Activated CD4-positive, alpha-beta memory T cell treated with anti-CD3 and anti-CD28 coated beads for 36 hours (primary cell): ENCODE measurements at regions not wholly inside any gene's neighbourhood (a gene's known extent, or its start where the extent isn't known, plus 50 kb on each side); places are given as distances from the start of the nearest gene placed in this dataset.
"Not testable (repeated sequence)": the region's sequence is repeated elsewhere in the genome, so short reads cannot be mapped to it uniquely, and the experiment has no call there.

ENCODE experiments used
- CTCF ChIA-PET: fragments of 350-600 bp; sonication (Branson Sonifier 250); formaldehyde crosslinking; loops from one replicate; lab custom pipeline; 2021; ENCODE audit warnings: antibody characterized with exemption, inconsistent platforms; lab: Charles Lee
- POLR2A ChIA-PET: fragments of 350-600 bp; sonication (Branson Sonifier 250); formaldehyde crosslinking; loops from one replicate; lab custom pipeline; 2021; ENCODE audit warnings: antibody characterized with exemption; lab: Charles Lee
- DNase-seq: peaks from one replicate; pipeline ENCODE4 v3.0.0-alpha.2; 2020
- H3K27ac Mint-ChIP-seq: one replicate; pipeline ENCODE4 v1.8.0; 2021; ENCODE audit warnings: mixed read lengths
- H3K27me3 Mint-ChIP-seq: one replicate; pipeline ENCODE4 v1.8.0; 2021; ENCODE audit warnings: mixed read lengths
- H3K36me3 Mint-ChIP-seq: one replicate; pipeline ENCODE4 v1.8.0; 2021; ENCODE audit warnings: mixed read lengths
- H3K4me1 Mint-ChIP-seq: one replicate; pipeline ENCODE4 v1.8.0; 2021; ENCODE audit warnings: low read depth, mixed read lengths
- H3K4me3 Mint-ChIP-seq: one replicate; pipeline ENCODE4 v1.8.0; 2021; ENCODE audit warnings: mild to moderate bottlenecking, mixed read lengths
- H3K9me3 Mint-ChIP-seq: one replicate; pipeline ENCODE4 v1.8.0; 2021; ENCODE audit warnings: mixed read lengths
- intact Hi-C: fragments of 100-400 bp; cut with micrococcal nuclease; formaldehyde crosslinking; loops from one replicate; pipeline ENCODE4 v1.15.1; 2023

GRCh38 chr16:29340235-29340634, 66.3 kb downstream of the NPIPB11 start:
- CTCF ChIA-PET, H3K9me3 Mint-ChIP-seq: not testable (repeated sequence)

GRCh38 chr16:29338821-29339700, 67.5 kb downstream of the NPIPB11 start:
- POLR2A ChIA-PET, H3K27me3 Mint-ChIP-seq, intact Hi-C loops, H3K27ac Mint-ChIP-seq, H3K9me3 Mint-ChIP-seq, H3K36me3 Mint-ChIP-seq, H3K4me3 Mint-ChIP-seq, CTCF ChIA-PET, DNase-seq, H3K4me1 Mint-ChIP-seq: not testable (repeated sequence)

More at GRCh38 chr16:29340235-29340634, 66.3 kb downstream of the NPIPB11 start:
- H3K36me3 Mint-ChIP-seq, intact Hi-C loops, H3K4me1 Mint-ChIP-seq, H3K27me3 Mint-ChIP-seq, POLR2A ChIA-PET, H3K4me3 Mint-ChIP-seq, DNase-seq, H3K27ac Mint-ChIP-seq: not testable (repeated sequence)

- CTCF ChIA-PET, POLR2A ChIA-PET, H3K9me3 Mint-ChIP-seq: not testable (repeated sequence)
These were observed 69.1 kb downstream of the NPIPB11 start for GRCh38 chr16:29337385-29337901.

GRCh38 chr16:29335549-29335846, 71.0 kb downstream of the NPIPB11 start:
- H3K9me3 Mint-ChIP-seq, CTCF ChIA-PET, H3K4me1 Mint-ChIP-seq, H3K4me3 Mint-ChIP-seq, H3K27me3 Mint-ChIP-seq, intact Hi-C loops, DNase-seq, H3K36me3 Mint-ChIP-seq, POLR2A ChIA-PET, H3K27ac Mint-ChIP-seq: not testable (repeated sequence)

More at GRCh38 chr16:29337385-29337901, 69.1 kb downstream of the NPIPB11 start:
- DNase-seq, H3K27me3 Mint-ChIP-seq, H3K4me1 Mint-ChIP-seq, intact Hi-C loops, H3K4me3 Mint-ChIP-seq, H3K36me3 Mint-ChIP-seq, H3K27ac Mint-ChIP-seq: not testable (repeated sequence)

- CTCF ChIA-PET, H3K27ac Mint-ChIP-seq, H3K27me3 Mint-ChIP-seq, H3K4me3 Mint-ChIP-seq, DNase-seq, H3K36me3 Mint-ChIP-seq, H3K4me1 Mint-ChIP-seq, intact Hi-C loops, POLR2A ChIA-PET, H3K9me3 Mint-ChIP-seq: not testable (repeated sequence)
These were observed 71.5 kb downstream of the NPIPB11 start for GRCh38 chr16:29334776-29335548.

- H3K27ac Mint-ChIP-seq, H3K4me3 Mint-ChIP-seq, H3K4me1 Mint-ChIP-seq, POLR2A ChIA-PET, H3K36me3 Mint-ChIP-seq, H3K27me3 Mint-ChIP-seq, intact Hi-C loops, CTCF ChIA-PET, H3K9me3 Mint-ChIP-seq, DNase-seq: not testable (repeated sequence)
These were observed 72.9 kb downstream of the NPIPB11 start for GRCh38 chr16:29333492-29334097.

- POLR2A ChIA-PET, H3K36me3 Mint-ChIP-seq, CTCF ChIA-PET, intact Hi-C loops, H3K27ac Mint-ChIP-seq, H3K4me3 Mint-ChIP-seq, DNase-seq, H3K27me3 Mint-ChIP-seq, H3K4me1 Mint-ChIP-seq, H3K9me3 Mint-ChIP-seq: not testable (repeated sequence)
These were observed 75.9 kb downstream of the NPIPB11 start for GRCh38 chr16:29330623-29331022.

- H3K27me3 Mint-ChIP-seq, H3K4me1 Mint-ChIP-seq, H3K36me3 Mint-ChIP-seq, POLR2A ChIA-PET, DNase-seq, CTCF ChIA-PET, H3K4me3 Mint-ChIP-seq, intact Hi-C loops, H3K27ac Mint-ChIP-seq, H3K9me3 Mint-ChIP-seq: not testable (repeated sequence)
These were observed 78.0 kb downstream of the NPIPB11 start for GRCh38 chr16:29328528-29328927.

GRCh38 chr16:29327631-29328408, 78.7 kb downstream of the NPIPB11 start:
- H3K27me3 Mint-ChIP-seq, H3K9me3 Mint-ChIP-seq, H3K4me3 Mint-ChIP-seq, H3K4me1 Mint-ChIP-seq, CTCF ChIA-PET, POLR2A ChIA-PET, H3K36me3 Mint-ChIP-seq, intact Hi-C loops, H3K27ac Mint-ChIP-seq, DNase-seq: not testable (repeated sequence)

- H3K27me3 Mint-ChIP-seq, H3K4me3 Mint-ChIP-seq, H3K36me3 Mint-ChIP-seq, CTCF ChIA-PET, H3K4me1 Mint-ChIP-seq, intact Hi-C loops, DNase-seq, H3K27ac Mint-ChIP-seq, H3K9me3 Mint-ChIP-seq, POLR2A ChIA-PET: not testable (repeated sequence)
These were observed 80.1 kb downstream of the NPIPB11 start for GRCh38 chr16:29326164-29327125.

GRCh38 chr16:29323725-29324124, 82.8 kb downstream of the NPIPB11 start:
- CTCF ChIA-PET, H3K27me3 Mint-ChIP-seq, DNase-seq, H3K4me1 Mint-ChIP-seq, H3K9me3 Mint-ChIP-seq, H3K4me3 Mint-ChIP-seq, H3K36me3 Mint-ChIP-seq, intact Hi-C loops, H3K27ac Mint-ChIP-seq, POLR2A ChIA-PET: not testable (repeated sequence)
